ENCODE measurements at regions not wholly inside any gene's neighbourhood (a gene's known extent, or its start where the extent isn't known, plus 50 kb on each side); places are given as distances from the start of the nearest gene placed in this dataset.

- Histone ChIP-seq H3K9ac (ENCODE audit: low read depth in 1 of 2, low read length in 2 of 2) (no peak overlapping the region), H3K4me3 (ENCODE audit: low read depth in 1 of 2, low read length in 2 of 2) (no peak overlapping the region), H3K4me1 (ENCODE audit: control insufficient read depth in 1 of 2, insufficient read depth in 2 of 2, low read length in 2 of 2) (no peaks in the 10 kb centered on the region), H3K9me3 (ENCODE audit: control insufficient read depth in 1 of 2, low read length in 2 of 2) (no peaks in the 10 kb centered on the region), H3K27ac (ENCODE audit: low read depth, low read length) (no peak overlapping the region), H3K36me3 (ENCODE audit: control insufficient read depth in 1 of 2, insufficient read depth in 2 of 2, low read length in 2 of 2) (no peaks in the 10 kb centered on the region), H3K27me3 (ENCODE audit: control insufficient read depth in 1 of 2, insufficient read depth in 2 of 2, low read length in 2 of 2) (peaks cover 0 to 7% of the 10 kb centered on the region in 2 donors)
Observed at GRCh38 chr22:44386386-44387035, 73.8 kb upstream of the SHISAL1 start.

- H3K27me3 ChIP-seq (ENCODE audit: control insufficient read depth in 1 of 2, insufficient read depth in 2 of 2, low read length in 2 of 2): peaks cover 0 to 7% of the 10 kb centered on the region in 2 donors
- no peaks in the 10 kb centered on the region for H3K4me1 ChIP-seq (ENCODE audit: control insufficient read depth in 1 of 2, insufficient read depth in 2 of 2, low read length in 2 of 2)
- no peak overlapping the region for H3K27ac ChIP-seq (ENCODE audit: low read depth, low read length)
- H3K36me3 ChIP-seq (ENCODE audit: control insufficient read depth in 1 of 2, insufficient read depth in 2 of 2, low read length in 2 of 2): no peaks in the 10 kb centered on the region
- no peak overlapping the region for H3K4me3 ChIP-seq (ENCODE audit: low read depth in 1 of 2, low read length in 2 of 2)
- no peak overlapping the region for H3K9ac ChIP-seq (ENCODE audit: low read depth in 1 of 2, low read length in 2 of 2)
- H3K9me3 ChIP-seq (ENCODE audit: control insufficient read depth in 1 of 2, low read length in 2 of 2): no peaks in the 10 kb centered on the region
Observed at GRCh38 chr22:44385781-44386180, 73.0 kb upstream of the SHISAL1 start.

DNA sequence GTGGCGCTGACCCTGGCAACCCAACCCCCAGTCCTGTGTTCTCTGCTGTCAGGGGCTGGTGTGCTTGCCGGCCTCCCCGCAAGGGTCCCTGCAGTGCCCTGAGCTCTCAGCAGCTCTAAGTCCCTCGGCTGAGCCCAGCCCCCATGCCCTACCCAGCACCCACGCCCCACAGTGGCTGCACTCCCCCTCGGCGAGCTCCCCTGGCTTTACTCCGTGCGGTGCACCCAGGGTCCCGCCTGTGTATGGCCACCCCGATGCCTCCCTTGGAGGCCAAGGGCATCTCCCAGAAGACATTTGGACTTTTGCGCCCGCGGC, 72.5 kb upstream of the SHISAL1 start:
- Histone ChIP-seq H3K9me3 (ENCODE audit: control insufficient read depth in 1 of 2, low read length in 2 of 2) (no peaks in the 10 kb centered on the region), H3K36me3 (ENCODE audit: control insufficient read depth in 1 of 2, insufficient read depth in 2 of 2, low read length in 2 of 2) (no peaks in the 10 kb centered on the region), H3K4me3 (ENCODE audit: low read depth in 1 of 2, low read length in 2 of 2) (no peak overlapping the region), H3K27me3 (ENCODE audit: control insufficient read depth in 1 of 2, insufficient read depth in 2 of 2, low read length in 2 of 2) (peaks cover 0 to 7% of the 10 kb centered on the region in 2 donors), H3K9ac (ENCODE audit: low read depth in 1 of 2, low read length in 2 of 2) (no peak overlapping the region), H3K27ac (ENCODE audit: low read depth, low read length) (no peak overlapping the region), H3K4me1 (ENCODE audit: control insufficient read depth in 1 of 2, insufficient read depth in 2 of 2, low read length in 2 of 2) (no peaks in the 10 kb centered on the region)

- Histone ChIP-seq H3K27me3 (ENCODE audit: control insufficient read depth in 1 of 2, insufficient read depth in 2 of 2, low read length in 2 of 2) (peaks cover 0 to 7% of the 10 kb centered on the region in 2 donors), H3K9me3 (ENCODE audit: control insufficient read depth in 1 of 2, low read length in 2 of 2) (no peaks in the 10 kb centered on the region), H3K36me3 (ENCODE audit: control insufficient read depth in 1 of 2, insufficient read depth in 2 of 2, low read length in 2 of 2) (no peaks in the 10 kb centered on the region), H3K4me1 (ENCODE audit: control insufficient read depth in 1 of 2, insufficient read depth in 2 of 2, low read length in 2 of 2) (no peaks in the 10 kb centered on the region), H3K27ac (ENCODE audit: low read depth, low read length) (no peak overlapping the region), H3K9ac (ENCODE audit: low read depth in 1 of 2, low read length in 2 of 2) (no peak overlapping the region), H3K4me3 (ENCODE audit: low read depth in 1 of 2, low read length in 2 of 2) (no peak overlapping the region)
Observed at GRCh38 chr22:44384563-44385295, 72.0 kb upstream of the SHISAL1 start.

GRCh38 chr22:44383652-44384562, 71.2 kb upstream of the SHISAL1 start:
- Histone ChIP-seq H3K4me1 (ENCODE audit: control insufficient read depth in 1 of 2, insufficient read depth in 2 of 2, low read length in 2 of 2) (no peaks in the 10 kb centered on the region), H3K27me3 (ENCODE audit: control insufficient read depth in 1 of 2, insufficient read depth in 2 of 2, low read length in 2 of 2) (peaks cover 0 to 7% of the 10 kb centered on the region in 2 donors), H3K4me3 (ENCODE audit: low read depth in 1 of 2, low read length in 2 of 2) (no peak overlapping the region), H3K36me3 (ENCODE audit: control insufficient read depth in 1 of 2, insufficient read depth in 2 of 2, low read length in 2 of 2) (no peaks in the 10 kb centered on the region), H3K9ac (ENCODE audit: low read depth in 1 of 2, low read length in 2 of 2) (no peak overlapping the region), H3K27ac (ENCODE audit: low read depth, low read length) (no peak overlapping the region), H3K9me3 (ENCODE audit: control insufficient read depth in 1 of 2, low read length in 2 of 2) (no peaks in the 10 kb centered on the region)

DNA sequence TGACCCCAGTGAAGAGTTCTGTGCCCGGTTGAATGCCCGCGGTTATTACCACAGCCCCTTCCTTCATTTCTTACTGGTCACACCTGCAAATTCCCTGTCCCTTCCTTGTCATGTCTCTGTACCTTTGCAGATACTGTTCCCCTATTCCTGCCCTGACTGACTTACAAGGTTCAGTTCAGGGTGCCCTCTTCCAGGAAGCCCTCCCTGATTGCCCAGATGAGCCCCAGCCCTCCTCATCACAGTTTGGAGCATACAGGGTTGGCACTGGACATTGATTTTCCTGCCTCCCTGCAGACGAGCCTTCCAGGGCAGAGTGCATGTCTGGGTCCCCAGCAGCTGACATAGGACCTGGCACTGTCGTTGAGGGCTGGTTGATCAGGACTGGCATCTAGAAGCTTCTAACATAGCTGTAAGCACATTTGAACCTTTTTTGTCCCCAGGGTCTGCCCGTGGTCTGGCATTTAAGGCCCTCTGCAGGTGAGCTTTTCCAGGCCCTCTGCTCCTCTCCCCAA, 70.4 kb upstream of the SHISAL1 start:
- no peak overlapping the region for H3K27ac ChIP-seq (ENCODE audit: low read depth, low read length)
- peaks cover 3 to 4% of the 10 kb centered on the region in 2 donors for H3K9me3 ChIP-seq (ENCODE audit: control insufficient read depth in 1 of 2, low read length in 2 of 2)
- peaks cover 0 to 7% of the 10 kb centered on the region in 2 donors for H3K27me3 ChIP-seq (ENCODE audit: control insufficient read depth in 1 of 2, insufficient read depth in 2 of 2, low read length in 2 of 2)
- no peaks in the 10 kb centered on the region for H3K36me3 ChIP-seq (ENCODE audit: control insufficient read depth in 1 of 2, insufficient read depth in 2 of 2, low read length in 2 of 2)
- H3K4me1 ChIP-seq (ENCODE audit: control insufficient read depth in 1 of 2, insufficient read depth in 2 of 2, low read length in 2 of 2): no peaks in the 10 kb centered on the region
- no peak overlapping the region for H3K4me3 ChIP-seq (ENCODE audit: low read depth in 1 of 2, low read length in 2 of 2)
- H3K9ac ChIP-seq (ENCODE audit: low read depth in 1 of 2, low read length in 2 of 2): no peak overlapping the region

- H3K9me3 ChIP-seq (ENCODE audit: control insufficient read depth in 1 of 2, low read length in 2 of 2): peaks cover 3 to 4% of the 10 kb centered on the region in 2 donors
- H3K27me3 ChIP-seq (ENCODE audit: control insufficient read depth in 1 of 2, insufficient read depth in 2 of 2, low read length in 2 of 2): peaks cover 0 to 7% of the 10 kb centered on the region in 2 donors
- H3K36me3 ChIP-seq (ENCODE audit: control insufficient read depth in 1 of 2, insufficient read depth in 2 of 2, low read length in 2 of 2): no peaks in the 10 kb centered on the region
- no peak overlapping the region for H3K4me3 ChIP-seq (ENCODE audit: low read depth in 1 of 2, low read length in 2 of 2)
- no peak overlapping the region for H3K9ac ChIP-seq (ENCODE audit: low read depth in 1 of 2, low read length in 2 of 2)
- no peaks in the 10 kb centered on the region for H3K4me1 ChIP-seq (ENCODE audit: control insufficient read depth in 1 of 2, insufficient read depth in 2 of 2, low read length in 2 of 2)
- no peak overlapping the region for H3K27ac ChIP-seq (ENCODE audit: low read depth, low read length)
Observed at GRCh38 chr22:44382116-44383038, 69.6 kb upstream of the SHISAL1 start.

GRCh38 chr22:44381761-44382115, 69.0 kb upstream of the SHISAL1 start:
- H3K36me3 ChIP-seq (ENCODE audit: control insufficient read depth in 1 of 2, insufficient read depth in 2 of 2, low read length in 2 of 2): no peaks in the 10 kb centered on the region
- H3K27me3 ChIP-seq (ENCODE audit: control insufficient read depth in 1 of 2, insufficient read depth in 2 of 2, low read length in 2 of 2): peaks cover 0 to 7% of the 10 kb centered on the region in 2 donors
- no peak overlapping the region for H3K9ac ChIP-seq (ENCODE audit: low read depth in 1 of 2, low read length in 2 of 2)
- peaks cover 3 to 4% of the 10 kb centered on the region in 2 donors for H3K9me3 ChIP-seq (ENCODE audit: control insufficient read depth in 1 of 2, low read length in 2 of 2)
- H3K4me3 ChIP-seq (ENCODE audit: low read depth in 1 of 2, low read length in 2 of 2): no peak overlapping the region
- no peak overlapping the region for H3K27ac ChIP-seq (ENCODE audit: low read depth, low read length)
- no peaks in the 10 kb centered on the region for H3K4me1 ChIP-seq (ENCODE audit: control insufficient read depth in 1 of 2, insufficient read depth in 2 of 2, low read length in 2 of 2)

- Histone ChIP-seq H3K9ac (ENCODE audit: low read depth in 1 of 2, low read length in 2 of 2) (no peak overlapping the region), H3K4me1 (ENCODE audit: control insufficient read depth in 1 of 2, insufficient read depth in 2 of 2, low read length in 2 of 2) (no peaks in the 10 kb centered on the region), H3K27ac (ENCODE audit: low read depth, low read length) (no peak overlapping the region), H3K9me3 (ENCODE audit: control insufficient read depth in 1 of 2, low read length in 2 of 2) (peaks cover 3 to 4% of the 10 kb centered on the region in 2 donors), H3K27me3 (ENCODE audit: control insufficient read depth in 1 of 2, insufficient read depth in 2 of 2, low read length in 2 of 2) (peaks cover 0 to 4% of the 10 kb centered on the region in 2 donors), H3K4me3 (ENCODE audit: low read depth in 1 of 2, low read length in 2 of 2) (no peak overlapping the region), H3K36me3 (ENCODE audit: control insufficient read depth in 1 of 2, insufficient read depth in 2 of 2, low read length in 2 of 2) (no peaks in the 10 kb centered on the region)
Observed at GRCh38 chr22:44380756-44381486, 68.2 kb upstream of the SHISAL1 start.

Data from duodenal mucosa (tissue), 2 donors.